ENCODE measurements at regions not wholly inside any gene's neighbourhood (a gene's known extent, or its start where the extent isn't known, plus 50 kb on each side); places are given as distances from the start of the nearest gene placed in this dataset.

- no peak for DNase-seq (ENCODE audit: low read depth in 2 of 2)
- Histone ChIP-seq H3K9ac (ENCODE audit: insufficient read depth, low read length) (no peak overlapping the region), H3K4me3 (replicated peaks in 1 of 4; ENCODE audit: control extremely low read depth in 1 of 4, insufficient read depth in 1 of 4, low read depth in 3 of 4, low read length in 4 of 4) (no peak overlapping the region), H3K4me2 (ENCODE audit: extremely low read depth, insufficient read depth, low read length) (no peak overlapping the region), H3K27me3 (ENCODE audit: control insufficient read depth, insufficient read depth, low read length) (no peaks in the 10 kb centered on the region), H3K36me3 (ENCODE audit: control insufficient read depth, insufficient read depth, low read length) (no peaks in the 10 kb centered on the region), H3K79me2 (ENCODE audit: control insufficient read depth, insufficient read depth, low read length) (no peaks in the 10 kb centered on the region), H3K4me1 (ENCODE audit: control insufficient read depth, extremely low read depth, insufficient read depth, low read length) (no peaks in the 10 kb centered on the region), H3K9me3 (ENCODE audit: control insufficient read depth, insufficient read depth, low read depth, low read length) (no peaks in the 10 kb centered on the region), H2AFZ (ENCODE audit: low read length) (no peak overlapping the region), H3K27ac (ENCODE audit: insufficient read depth, low read length) (no peak overlapping the region), H4K20me1 (ENCODE audit: control insufficient read depth, extremely low read depth, insufficient read depth, low read length) (no peaks in the 10 kb centered on the region)
- TF ChIP-seq EZH2 (IDR thresholded peaks at IDR 0.05; ENCODE audit: low read length, missing control alignments) = no peak
- TF ChIP-seq, protein P1, sequence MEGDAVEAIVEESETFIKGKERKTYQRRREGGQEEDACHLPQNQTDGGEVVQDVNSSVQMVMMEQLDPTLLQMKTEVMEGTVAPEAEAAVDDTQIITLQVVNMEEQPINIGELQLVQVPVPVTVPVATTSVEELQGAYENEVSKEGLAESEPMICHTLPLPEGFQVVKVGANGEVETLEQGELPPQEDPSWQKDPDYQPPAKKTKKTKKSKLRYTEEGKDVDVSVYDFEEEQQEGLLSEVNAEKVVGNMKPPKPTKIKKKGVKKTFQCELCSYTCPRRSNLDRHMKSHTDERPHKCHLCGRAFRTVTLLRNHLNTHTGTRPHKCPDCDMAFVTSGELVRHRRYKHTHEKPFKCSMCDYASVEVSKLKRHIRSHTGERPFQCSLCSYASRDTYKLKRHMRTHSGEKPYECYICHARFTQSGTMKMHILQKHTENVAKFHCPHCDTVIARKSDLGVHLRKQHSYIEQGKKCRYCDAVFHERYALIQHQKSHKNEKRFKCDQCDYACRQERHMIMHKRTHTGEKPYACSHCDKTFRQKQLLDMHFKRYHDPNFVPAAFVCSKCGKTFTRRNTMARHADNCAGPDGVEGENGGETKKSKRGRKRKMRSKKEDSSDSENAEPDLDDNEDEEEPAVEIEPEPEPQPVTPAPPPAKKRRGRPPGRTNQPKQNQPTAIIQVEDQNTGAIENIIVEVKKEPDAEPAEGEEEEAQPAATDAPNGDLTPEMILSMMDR (conservative IDR thresholded peaks at IDR 0.05 in 1 of 2, IDR thresholded peaks at IDR 0.05 in 1 of 2; ENCODE audit: low read depth in 1 of 2, low read length in 2 of 2) = no peak
These were observed 572.9 kb upstream of the PTGER4 start for GRCh38 chr5:40106847-40107246.

DNA sequence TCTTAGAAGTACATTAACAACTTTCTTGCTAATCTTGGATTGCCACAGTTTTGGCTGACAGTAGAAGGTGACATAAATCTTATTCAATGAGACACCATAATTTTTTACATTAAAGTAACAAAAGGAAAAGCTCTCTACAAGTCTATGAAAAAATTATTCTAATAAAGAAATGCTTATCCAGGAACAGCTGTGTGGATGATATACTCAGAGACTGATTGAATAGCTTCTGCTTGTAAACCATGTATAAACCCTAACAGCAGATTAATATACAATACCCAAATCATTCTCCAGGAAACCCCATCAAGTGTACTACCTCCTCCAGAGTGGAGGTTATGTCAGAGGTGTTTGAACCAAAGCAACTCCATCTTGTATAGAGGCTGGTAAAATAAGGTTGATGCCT, 581.4 kb upstream of the PTGER4 start:
- Histone ChIP-seq H3K27ac (ENCODE audit: insufficient read depth, low read length) (no peak overlapping the region), H3K27me3 (ENCODE audit: control insufficient read depth, insufficient read depth, low read length) (no peaks in the 10 kb centered on the region), H3K36me3 (ENCODE audit: control insufficient read depth, insufficient read depth, low read length) (no peaks in the 10 kb centered on the region), H4K20me1 (ENCODE audit: control insufficient read depth, extremely low read depth, insufficient read depth, low read length) (no peaks in the 10 kb centered on the region), H3K79me2 (ENCODE audit: control insufficient read depth, insufficient read depth, low read length) (no peaks in the 10 kb centered on the region), H3K4me1 (ENCODE audit: control insufficient read depth, extremely low read depth, insufficient read depth, low read length) (no peaks in the 10 kb centered on the region), H2AFZ (ENCODE audit: low read length) (no peak overlapping the region), H3K9ac (ENCODE audit: insufficient read depth, low read length) (no peak overlapping the region), H3K9me3 (ENCODE audit: control insufficient read depth, insufficient read depth, low read depth, low read length) (no peaks in the 10 kb centered on the region), H3K4me3 (replicated peaks in 1 of 4; ENCODE audit: control extremely low read depth in 1 of 4, insufficient read depth in 1 of 4, low read depth in 3 of 4, low read length in 4 of 4) (no peak overlapping the region), H3K4me2 (ENCODE audit: extremely low read depth, insufficient read depth, low read length) (no peak overlapping the region)
- no peak for DNase-seq (ENCODE audit: low read depth in 2 of 2)
- TF ChIP-seq EZH2 (IDR thresholded peaks at IDR 0.05; ENCODE audit: low read length, missing control alignments) = no peak
- TF ChIP-seq, protein P1 (conservative IDR thresholded peaks at IDR 0.05 in 1 of 2, IDR thresholded peaks at IDR 0.05 in 1 of 2; ENCODE audit: low read depth in 1 of 2, low read length in 2 of 2) = no peak

- no peaks in the 10 kb centered on the region for H3K36me3 ChIP-seq (ENCODE audit: control insufficient read depth, insufficient read depth, low read length)
- H3K4me2 ChIP-seq (ENCODE audit: extremely low read depth, insufficient read depth, low read length) = no peak overlapping the region
- no peaks in the 10 kb centered on the region for H3K79me2 ChIP-seq (ENCODE audit: control insufficient read depth, insufficient read depth, low read length)
- H3K27ac ChIP-seq (ENCODE audit: insufficient read depth, low read length) = no peak overlapping the region
- H3K27me3 ChIP-seq (ENCODE audit: control insufficient read depth, insufficient read depth, low read length) = no peaks in the 10 kb centered on the region
- no peaks in the 10 kb centered on the region for H4K20me1 ChIP-seq (ENCODE audit: control insufficient read depth, extremely low read depth, insufficient read depth, low read length)
- TF ChIP-seq, protein P1 (conservative IDR thresholded peaks at IDR 0.05 in 1 of 2, IDR thresholded peaks at IDR 0.05 in 1 of 2; ENCODE audit: low read depth in 1 of 2, low read length in 2 of 2) = no peak
- TF ChIP-seq EZH2 (IDR thresholded peaks at IDR 0.05; ENCODE audit: low read length, missing control alignments) = no peak
- no peak overlapping the region for H3K9ac ChIP-seq (ENCODE audit: insufficient read depth, low read length)
- no peaks in the 10 kb centered on the region for H3K9me3 ChIP-seq (ENCODE audit: control insufficient read depth, insufficient read depth, low read depth, low read length)
- H2AFZ ChIP-seq (ENCODE audit: low read length) = no peak overlapping the region
- no peak for DNase-seq (ENCODE audit: low read depth in 2 of 2)
- H3K4me3 ChIP-seq (replicated peaks in 1 of 4; ENCODE audit: control extremely low read depth in 1 of 4, insufficient read depth in 1 of 4, low read depth in 3 of 4, low read length in 4 of 4) = no peak overlapping the region
- no peaks in the 10 kb centered on the region for H3K4me1 ChIP-seq (ENCODE audit: control insufficient read depth, extremely low read depth, insufficient read depth, low read length)
These were observed 586.2 kb upstream of the PTGER4 start for GRCh38 chr5:40093550-40093949.

Measured in fibroblast of lung (primary cell).